AG09309 (cell line): ENCODE measurements at regions not wholly inside any gene's neighbourhood (a gene's known extent, or its start where the extent isn't known, plus 50 kb on each side); places are given as distances from the start of the nearest gene placed in this dataset.

Experiments used
- DNase-seq: peaks from one replicate; pipeline ENCODE4 v3.0.0-alpha.2; 2010; ENCODE audit warnings: low read depth
- H3K4me3 ChIP-seq: 2 replicates; pipeline ENCODE4 v1.5.1; 2011; ENCODE audit warnings: mild to moderate bottlenecking, low read depth, low read length, moderate library complexity; ENCODE audit not compliant: control insufficient read depth
- TF ChIP-seq, protein P1 (sequence below): IDR thresholded peaks from 2 replicates; pipeline ENCODE4 v1.5.1; 2011; ENCODE audit warnings: mild to moderate bottlenecking, low read depth, low read length, inconsistent platforms; ENCODE audit not compliant: insufficient read depth, control insufficient read depth; ENCODE audit errors: missing control alignments

DNA sequence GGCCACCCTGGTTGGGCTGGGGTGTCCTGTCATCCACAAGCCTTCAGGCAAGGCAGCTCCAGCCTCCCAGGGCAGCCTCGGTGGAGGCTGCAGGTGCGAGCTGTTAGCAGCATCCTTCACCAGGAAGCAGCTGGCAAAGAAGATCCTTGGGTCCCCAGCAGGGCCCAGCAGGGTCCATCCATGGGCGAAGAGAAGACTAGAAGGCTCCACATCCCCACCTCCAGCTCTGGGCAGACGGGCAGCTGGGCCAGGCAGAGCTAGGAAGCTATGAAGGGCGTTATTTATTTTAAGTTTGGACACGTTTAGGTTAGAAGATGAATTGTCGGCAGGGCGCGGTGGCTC lies 348.5 kb downstream of the TCERG1L start:
- TF ChIP-seq, protein P1, sequence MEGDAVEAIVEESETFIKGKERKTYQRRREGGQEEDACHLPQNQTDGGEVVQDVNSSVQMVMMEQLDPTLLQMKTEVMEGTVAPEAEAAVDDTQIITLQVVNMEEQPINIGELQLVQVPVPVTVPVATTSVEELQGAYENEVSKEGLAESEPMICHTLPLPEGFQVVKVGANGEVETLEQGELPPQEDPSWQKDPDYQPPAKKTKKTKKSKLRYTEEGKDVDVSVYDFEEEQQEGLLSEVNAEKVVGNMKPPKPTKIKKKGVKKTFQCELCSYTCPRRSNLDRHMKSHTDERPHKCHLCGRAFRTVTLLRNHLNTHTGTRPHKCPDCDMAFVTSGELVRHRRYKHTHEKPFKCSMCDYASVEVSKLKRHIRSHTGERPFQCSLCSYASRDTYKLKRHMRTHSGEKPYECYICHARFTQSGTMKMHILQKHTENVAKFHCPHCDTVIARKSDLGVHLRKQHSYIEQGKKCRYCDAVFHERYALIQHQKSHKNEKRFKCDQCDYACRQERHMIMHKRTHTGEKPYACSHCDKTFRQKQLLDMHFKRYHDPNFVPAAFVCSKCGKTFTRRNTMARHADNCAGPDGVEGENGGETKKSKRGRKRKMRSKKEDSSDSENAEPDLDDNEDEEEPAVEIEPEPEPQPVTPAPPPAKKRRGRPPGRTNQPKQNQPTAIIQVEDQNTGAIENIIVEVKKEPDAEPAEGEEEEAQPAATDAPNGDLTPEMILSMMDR: no peak
- no peak for DNase-seq
- H3K4me3 ChIP-seq: no peak overlapping the region

DNA sequence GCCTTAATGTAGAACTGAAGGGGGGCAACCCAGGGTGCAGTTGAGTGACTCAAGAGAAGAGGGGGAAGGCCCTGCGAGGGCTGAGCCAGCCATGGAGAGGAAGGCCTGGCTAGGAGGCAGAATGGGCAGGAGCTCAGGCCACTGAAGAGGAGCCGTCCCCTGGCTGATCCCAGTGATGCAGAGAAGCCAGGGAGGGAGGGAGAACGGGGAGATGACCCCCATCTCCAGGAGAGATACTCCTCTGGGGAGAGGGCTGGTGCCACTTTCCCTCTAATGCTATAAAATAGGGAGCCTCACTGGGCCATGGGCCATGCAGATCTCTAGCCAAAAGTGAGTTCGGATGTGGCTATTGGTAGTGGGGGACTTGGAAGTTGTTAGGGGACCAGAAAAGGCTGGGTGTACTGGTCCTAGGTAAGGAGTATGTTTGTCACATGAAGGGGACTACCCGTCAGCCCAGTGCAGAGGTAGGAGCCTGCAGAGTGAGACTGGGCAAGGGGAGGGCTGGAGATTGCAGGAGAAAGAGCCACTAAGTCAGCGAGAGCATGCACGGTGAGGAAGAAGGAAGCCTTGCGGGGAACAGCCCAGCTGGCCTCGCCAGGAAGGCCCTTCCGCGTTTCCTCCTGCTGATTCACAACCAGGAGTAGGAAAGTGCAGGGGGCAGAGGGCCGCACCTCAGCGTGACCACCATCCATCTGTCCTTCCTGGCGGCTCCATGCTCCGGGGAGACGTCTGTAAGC lies 347.6 kb downstream of the TCERG1L start:
- H3K4me3 ChIP-seq: no peak overlapping the region
- TF ChIP-seq, protein P1: no peak
- DNase-seq: no peak

DNA sequence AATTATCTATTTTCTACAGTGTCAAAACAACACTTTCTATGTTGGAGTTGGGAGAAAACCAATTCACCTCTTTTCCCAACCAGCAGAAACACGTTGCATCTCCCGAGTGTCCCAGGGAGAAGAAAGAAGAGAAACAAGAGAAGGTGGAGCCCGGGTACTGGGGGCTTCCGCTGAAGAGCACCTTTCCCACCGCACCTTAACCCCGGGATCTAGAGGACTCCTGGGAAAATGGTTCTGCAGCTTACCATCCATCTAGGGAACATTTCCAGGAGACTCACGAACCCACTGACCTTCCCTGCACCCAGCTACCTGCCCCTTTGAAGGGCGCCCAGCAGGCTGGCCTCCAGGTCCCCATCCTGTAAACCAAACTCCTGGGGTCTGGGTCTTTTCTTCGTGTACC lies 346.8 kb downstream of the TCERG1L start:
- TF ChIP-seq, protein P1: no peak
- no peak overlapping the region for H3K4me3 ChIP-seq
- DNase-seq: no peak

DNA sequence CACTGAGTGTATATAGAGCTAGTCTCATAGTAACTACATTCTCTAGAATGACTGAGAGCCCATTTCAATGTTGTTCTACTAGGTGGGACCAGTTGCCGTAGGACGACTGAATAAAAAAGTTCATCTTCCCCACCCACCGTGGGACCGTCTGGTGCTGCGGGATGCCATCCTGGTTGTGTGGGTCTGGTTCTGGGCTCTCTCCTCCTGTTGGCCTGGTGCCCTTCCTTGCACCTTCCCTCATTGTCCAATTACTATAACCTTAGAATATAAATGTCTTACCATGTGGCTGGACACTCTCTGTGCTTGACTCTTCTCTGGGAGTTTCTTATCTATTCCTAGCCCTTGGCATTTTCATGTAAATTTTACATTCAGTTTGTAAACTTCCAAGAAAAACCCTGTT lies 344.4 kb downstream of the TCERG1L start:
- no peak for DNase-seq
- TF ChIP-seq, protein P1: no peak
- H3K4me3 ChIP-seq: no peak overlapping the region

DNA sequence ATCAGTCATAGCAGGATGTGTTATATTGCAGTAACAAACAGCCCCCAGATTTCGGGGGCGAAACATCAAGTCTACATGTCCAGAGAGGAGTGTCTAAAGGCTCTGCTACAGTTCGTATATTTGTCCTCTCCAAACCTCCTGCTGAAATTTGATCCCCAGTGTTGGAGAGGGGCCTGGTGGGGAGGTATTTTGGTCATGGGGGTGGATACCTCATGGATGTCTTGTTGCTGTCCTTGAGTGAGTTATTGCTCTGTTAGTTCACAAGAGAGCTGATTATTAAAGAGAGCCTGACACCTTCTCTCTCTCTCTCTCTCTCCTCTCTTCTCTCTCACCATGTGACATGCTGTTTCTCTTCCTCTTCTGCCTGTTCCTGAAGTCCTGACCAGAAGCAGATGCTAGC lies 343.7 kb downstream of the TCERG1L start:
- H3K4me3 ChIP-seq: no peak overlapping the region
- no peak for DNase-seq
- TF ChIP-seq, protein P1: no peak

DNA sequence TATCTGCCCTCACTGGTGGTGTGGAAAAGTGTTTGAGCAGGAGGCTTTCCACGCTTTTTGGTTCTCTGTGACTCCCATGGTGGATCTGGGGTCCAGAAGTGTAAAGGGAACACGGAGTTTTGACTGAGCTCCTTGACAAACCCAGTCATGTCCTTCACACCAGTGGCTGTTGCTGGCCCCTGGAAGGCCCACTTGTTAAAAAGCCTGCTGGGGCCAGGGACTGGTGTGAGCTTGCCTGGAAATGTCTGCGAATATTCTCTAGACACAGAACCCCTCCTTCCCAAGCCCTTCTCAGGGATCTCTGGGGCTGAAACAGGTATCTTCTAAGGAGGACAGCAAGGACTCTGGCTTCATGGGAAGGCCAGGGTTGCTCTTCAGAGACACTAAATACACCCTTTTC lies 343.0 kb downstream of the TCERG1L start:
- DNase-seq: no peak
- TF ChIP-seq, protein P1: no peak

DNA sequence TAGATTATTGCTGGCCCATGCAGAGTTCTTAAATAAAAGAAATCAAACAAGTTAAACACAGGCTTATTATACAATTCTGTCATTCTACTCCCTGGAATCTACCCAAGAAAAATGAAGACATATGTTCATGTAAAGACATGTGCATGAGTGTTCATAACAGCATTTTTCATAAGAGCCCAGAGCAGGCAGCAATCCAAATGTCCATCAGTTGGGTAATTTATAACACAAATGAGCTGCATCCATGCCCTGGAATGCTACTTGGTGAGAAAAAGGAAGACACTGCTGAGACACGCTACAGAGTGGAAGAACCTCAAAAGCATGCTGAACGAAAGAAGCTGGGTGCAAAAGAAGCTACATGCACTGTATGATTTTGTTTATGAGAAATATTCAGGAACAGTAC lies 342.6 kb downstream of the TCERG1L start:
- DNase-seq: no peak
- TF ChIP-seq, protein P1: no peak
- H3K4me3 ChIP-seq: no peak overlapping the region

More for the DNA sequence above, 343.0 kb downstream of the TCERG1L start:
- no peak overlapping the region for H3K4me3 ChIP-seq
